ENCODE measurements at regions not wholly inside any gene's neighbourhood (a gene's known extent, or its start where the extent isn't known, plus 50 kb on each side); places are given as distances from the start of the nearest gene placed in this dataset.

- DNase-seq (ENCODE audit: insufficient read length, low spot score) (no peak), FAIRE-seq (peak; percentile 60)
- no peak for TF ChIP-seq CTCF (IDR thresholded peaks at IDR 0.05; ENCODE audit: insufficient read depth, missing control alignments)
Observed at GRCh38 chr1:54479841-54480524, 68.0 kb upstream of the ACOT11 start.

GRCh38 chr1:54479251-54479650 is 68.8 kb upstream of the ACOT11 start:
- no peak for DNase-seq (ENCODE audit: insufficient read length, low spot score)
- TF ChIP-seq CTCF (IDR thresholded peaks at IDR 0.05; ENCODE audit: insufficient read depth, missing control alignments), result no peak
- FAIRE-seq, result no peak

- DNase-seq (ENCODE audit: insufficient read length, low spot score) (no peak), FAIRE-seq (no peak)
- TF ChIP-seq CTCF (IDR thresholded peaks at IDR 0.05; ENCODE audit: insufficient read depth, missing control alignments), result no peak
Observed at GRCh38 chr1:54477153-54477561, 70.9 kb upstream of the ACOT11 start.

- TF ChIP-seq CTCF (IDR thresholded peaks at IDR 0.05; ENCODE audit: insufficient read depth, missing control alignments), result no peak
- DNase-seq (ENCODE audit: insufficient read length, low spot score) (no peak), FAIRE-seq (no peak)
Observed at GRCh38 chr1:54476530-54477109, 70.4 kb upstream of the SSBP3 start.

GRCh38 chr1:54475946-54476516 is 69.8 kb upstream of the SSBP3 start:
- DNase-seq (ENCODE audit: insufficient read length, low spot score) (no peak), FAIRE-seq (no peak)
- no peak for TF ChIP-seq CTCF (IDR thresholded peaks at IDR 0.05; ENCODE audit: insufficient read depth, missing control alignments)

- DNase-seq (ENCODE audit: insufficient read length, low spot score) (no peak), FAIRE-seq (no peak)
- TF ChIP-seq CTCF (IDR thresholded peaks at IDR 0.05; ENCODE audit: insufficient read depth, missing control alignments), result no peak
Observed at GRCh38 chr1:54475357-54475881, 69.2 kb upstream of the SSBP3 start.
